Renal cortical epithelial cell (primary cell): ENCODE measurements at regions not wholly inside any gene's neighbourhood (a gene's known extent, or its start where the extent isn't known, plus 50 kb on each side); places are given as distances from the start of the nearest gene placed in this dataset.
"Not testable (repeated sequence)": the region's sequence is repeated elsewhere in the genome, so short reads cannot be mapped to it uniquely, and the experiment has no call there.

Experiments used
- DNase-seq: peaks from one replicate; pipeline ENCODE4 v3.0.0-alpha.2; 2011; ENCODE audit warnings: low read depth

DNA sequence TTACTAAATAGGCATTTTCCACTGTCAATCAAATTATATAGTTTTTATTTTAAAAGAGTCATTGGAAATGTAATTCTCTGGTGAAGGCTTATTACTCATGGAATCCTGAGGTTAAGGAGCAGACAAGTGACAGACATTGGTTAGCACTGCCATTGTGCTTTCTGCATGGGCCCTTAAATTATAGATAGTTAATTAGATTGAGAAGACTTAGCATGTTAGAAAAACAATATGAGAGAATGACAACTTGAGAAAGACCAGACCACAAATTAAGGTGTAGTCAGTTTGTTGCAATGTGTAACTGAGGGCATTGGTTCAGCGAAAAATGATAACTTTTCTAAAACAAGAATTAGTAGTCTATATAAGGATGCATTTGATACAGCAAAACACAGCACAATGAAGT lies 195.5 kb downstream of the SLITRK6 start:
- no peak for DNase-seq

DNA sequence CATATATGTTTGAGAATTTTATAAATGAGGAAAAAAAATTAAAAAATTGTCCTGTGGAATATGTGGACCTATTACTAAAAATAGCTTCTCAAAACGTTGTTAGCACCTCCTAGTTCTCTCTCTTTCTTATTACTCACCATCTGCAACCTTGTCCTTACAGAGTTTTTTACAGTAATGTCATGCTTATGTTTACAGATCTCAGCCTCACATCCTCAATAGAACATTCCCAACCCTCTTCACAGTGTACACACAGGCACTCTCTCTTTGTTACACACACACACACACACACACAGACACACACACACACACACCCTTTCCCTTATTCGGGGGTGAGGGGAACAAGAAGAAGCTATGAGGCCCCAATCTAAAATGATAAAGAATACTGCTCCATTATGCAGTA lies 197.7 kb downstream of the SLITRK6 start:
- no peak for DNase-seq

DNA sequence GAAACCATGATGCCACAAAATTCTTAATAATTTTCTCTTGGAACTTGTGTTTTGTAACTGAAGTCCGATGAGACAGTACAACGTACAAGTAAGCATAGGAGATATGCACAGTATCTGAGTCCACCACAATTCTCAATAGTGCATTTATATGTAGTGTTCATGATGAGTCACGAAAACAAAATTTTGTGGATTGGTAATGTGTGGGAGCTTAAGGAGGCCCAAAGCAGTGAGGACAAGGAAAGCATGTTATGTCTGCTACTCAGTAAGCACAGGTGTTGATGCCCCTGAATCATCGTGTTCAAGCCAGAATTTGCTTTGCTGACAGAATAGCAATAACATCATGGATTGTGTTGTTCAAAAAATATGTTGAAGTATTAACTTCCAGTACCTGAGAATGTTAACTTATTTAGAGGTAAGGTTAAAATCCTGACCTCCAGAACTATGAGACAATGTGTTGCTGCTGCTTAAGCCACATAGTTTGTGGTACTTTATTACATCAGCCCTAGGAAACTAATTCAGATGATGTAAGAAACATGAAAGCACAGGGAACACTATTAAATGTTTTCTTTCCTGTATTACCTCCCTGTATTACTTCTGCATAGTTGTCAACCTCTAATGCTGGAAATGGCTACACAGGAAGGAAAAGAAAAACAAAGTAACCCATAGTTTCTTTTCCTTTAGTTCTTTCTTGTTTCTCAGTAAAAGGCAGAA lies 201.3 kb downstream of the SLITRK6 start:
- DNase-seq: no peak

DNA sequence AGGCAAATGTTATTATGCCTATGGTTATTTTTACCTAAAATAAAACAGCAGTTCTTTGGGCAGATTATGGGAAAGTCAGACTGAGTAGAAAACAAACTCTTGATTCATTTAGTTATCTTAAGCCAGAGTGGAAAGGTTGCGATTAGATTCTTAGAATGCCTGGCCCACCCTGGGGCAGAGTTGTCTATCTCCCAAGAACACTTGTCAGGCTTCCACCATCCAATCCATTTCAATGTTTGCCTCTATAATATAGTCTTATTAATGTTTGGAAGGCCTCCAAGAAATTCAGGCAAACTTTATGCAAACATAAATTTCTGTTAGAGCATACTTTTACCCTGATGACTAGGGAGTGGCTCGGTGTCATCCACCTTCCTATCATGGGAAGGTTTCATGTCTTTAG lies 207.0 kb downstream of the SLITRK6 start:
- no peak for DNase-seq

DNA sequence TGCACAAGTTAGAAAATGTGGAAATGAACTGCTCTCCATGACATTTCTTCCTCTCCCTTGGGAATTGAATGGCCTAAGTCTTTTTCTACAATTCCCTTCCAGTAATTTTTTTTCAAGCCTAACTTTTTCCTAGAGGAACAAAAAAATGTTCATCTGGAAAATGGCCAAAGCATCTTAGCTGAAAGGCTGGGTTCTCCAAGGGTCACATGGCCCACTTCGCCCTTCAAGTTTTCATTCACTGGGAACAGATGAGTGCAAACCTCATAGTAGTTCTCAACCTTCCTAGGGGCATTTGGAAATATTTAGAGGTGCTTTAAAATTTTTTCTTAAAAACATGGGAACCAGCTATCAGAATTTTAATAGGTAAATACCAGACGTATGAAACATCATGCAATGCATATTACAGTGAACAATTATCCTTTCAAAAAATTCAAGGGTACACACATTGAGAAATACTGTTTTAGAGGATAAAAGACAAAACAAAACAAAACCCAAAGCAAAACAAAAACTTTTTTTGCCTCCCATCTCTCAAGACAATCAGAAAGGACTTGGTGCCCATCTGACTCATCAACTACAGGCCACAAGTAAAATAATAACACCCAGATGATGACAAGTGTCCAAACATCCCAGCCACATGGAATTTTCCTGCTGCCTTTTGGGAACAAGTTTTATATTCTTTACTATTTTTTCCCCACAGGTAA lies 208.8 kb downstream of the SLITRK6 start:
- no peak for DNase-seq

DNA sequence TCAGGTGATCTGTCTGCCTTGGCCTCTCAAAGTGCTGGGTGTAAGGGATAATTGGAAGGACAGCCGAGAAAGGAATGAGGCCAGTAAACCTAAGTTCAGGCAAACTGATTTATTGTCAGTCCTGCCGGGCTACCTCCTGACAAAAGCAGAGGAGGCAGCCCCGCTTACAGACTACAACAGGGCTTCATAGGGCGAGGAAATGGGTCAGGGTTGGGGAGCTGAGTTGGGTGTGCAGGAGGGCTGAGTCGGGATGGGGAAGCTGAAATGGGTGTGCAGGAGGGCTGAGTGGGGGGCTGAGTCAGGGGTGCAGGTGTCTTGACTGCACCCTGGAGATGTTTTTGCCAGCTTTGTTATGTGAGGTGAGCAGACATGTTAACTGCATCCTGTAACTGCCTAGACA lies 210.2 kb downstream of the SLITRK6 start:
- no peak for DNase-seq

DNA sequence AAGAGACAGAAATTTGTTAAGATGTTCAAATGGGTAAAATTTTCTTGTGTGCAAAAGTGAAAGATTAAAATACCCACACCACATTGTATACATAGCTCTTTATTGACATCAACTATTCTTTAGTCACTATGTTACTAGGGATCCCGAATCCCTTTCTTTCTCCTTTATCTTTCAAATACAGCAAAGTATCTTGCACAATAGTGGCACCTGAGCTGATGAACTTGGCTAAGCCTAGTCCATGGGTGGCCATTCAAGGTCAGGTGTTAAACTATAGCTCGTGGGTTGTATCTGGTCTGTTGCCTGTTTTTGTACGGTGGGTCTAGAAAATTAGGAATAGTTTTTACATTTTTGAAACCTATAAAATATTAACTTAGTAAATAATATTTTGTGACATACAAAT lies 210.9 kb downstream of the SLITRK6 start:
- DNase-seq: no peak

DNA sequence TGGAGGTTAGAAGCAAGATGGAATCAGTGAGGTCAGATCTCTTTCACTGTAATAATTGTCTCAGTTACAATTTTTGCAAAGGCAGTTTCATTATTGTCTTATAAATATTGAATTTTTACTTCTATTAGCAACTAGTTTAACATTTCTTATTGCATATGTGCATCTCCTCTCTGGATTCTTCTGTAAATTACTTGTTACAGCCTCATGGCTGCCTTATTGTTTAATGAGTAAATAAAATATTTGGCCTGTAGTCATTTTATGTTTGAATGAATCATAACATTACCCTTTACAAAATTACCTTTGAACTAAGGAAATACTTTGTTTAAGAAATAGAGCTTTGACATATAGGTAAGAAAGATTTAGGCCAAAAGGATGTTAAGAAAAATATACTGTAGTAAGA lies 212.4 kb downstream of the SLITRK6 start:
- DNase-seq: no peak

DNA sequence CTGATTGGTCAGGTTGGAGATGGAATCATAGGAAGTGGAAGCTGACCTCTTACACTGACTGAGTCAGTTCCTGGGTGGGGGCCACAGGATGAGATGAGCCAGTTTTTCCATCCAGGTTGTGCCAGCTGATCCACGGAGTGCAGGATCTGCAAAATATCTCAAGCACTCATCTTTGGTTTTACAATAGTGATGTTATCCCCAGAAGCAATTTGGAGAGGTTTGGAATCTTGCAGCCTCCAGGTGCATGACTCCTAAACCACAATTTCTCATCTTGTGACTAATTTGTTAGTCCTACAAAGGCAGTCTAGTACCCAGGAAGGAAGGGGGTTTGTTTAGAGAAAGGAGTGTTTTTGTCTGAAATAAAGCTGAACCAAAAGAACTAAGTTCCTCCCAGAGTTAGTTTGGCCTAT lies 212.8 kb downstream of the SLITRK6 start:
- DNase-seq: no peak

DNA sequence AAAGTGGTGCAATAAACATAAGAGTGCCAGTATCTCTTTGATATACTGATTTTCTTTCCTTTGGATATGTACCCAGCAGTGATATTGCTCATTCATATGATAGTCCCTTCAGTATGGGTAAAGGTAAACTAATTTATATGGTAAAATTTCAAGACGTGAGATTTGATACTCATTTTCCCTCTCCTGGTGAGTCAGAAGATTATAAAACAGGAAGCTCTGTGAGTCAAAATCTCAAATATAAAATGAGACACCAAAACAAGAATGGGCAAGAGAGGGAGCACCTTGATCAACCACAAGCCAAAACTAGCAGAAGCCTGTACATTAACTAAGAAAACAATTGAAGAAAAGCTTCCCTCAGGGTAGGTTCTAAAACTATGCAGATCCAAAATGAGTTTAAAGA lies 216.3 kb downstream of the SLITRK6 start:
- DNase-seq: no peak

DNA sequence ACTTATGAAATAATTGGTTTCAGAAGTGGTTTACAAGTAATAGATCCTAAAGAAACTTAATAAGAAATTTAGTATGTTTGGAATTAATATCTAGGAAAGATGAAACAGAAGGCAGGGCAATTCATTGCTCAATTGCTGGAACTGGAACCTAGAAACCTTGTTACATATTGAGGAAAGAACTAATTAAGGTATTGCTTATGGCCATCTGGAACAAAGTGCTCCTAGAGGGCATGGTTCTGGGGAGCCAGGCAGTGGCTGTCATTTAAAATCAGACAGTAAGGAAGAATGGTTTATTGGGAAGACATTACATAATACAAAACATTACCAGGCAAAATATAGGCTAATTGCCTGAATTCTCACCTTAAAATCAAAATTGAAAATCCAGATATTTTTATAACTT lies 224.1 kb downstream of the SLITRK6 start:
- DNase-seq: no peak

DNA sequence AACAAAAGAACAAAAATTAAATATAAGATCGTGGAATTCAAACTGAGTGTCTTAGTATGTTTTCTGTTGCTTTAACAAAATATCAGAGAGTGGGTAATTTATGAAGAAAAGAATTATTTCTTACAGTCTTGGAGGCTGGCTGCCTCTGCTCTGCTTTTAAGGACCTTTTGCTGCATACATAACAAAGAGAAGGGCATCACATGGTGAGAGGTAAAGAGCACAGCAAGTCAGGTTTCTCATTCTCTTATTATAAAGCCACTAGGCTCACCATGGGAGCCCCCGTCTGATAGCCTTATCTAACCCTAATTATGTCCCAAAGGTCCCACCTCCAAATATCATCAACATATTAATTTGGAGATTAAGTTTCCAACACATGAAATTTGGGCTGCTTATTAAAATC lies 231.3 kb downstream of the SLITRK6 start:
- no peak for DNase-seq

DNA sequence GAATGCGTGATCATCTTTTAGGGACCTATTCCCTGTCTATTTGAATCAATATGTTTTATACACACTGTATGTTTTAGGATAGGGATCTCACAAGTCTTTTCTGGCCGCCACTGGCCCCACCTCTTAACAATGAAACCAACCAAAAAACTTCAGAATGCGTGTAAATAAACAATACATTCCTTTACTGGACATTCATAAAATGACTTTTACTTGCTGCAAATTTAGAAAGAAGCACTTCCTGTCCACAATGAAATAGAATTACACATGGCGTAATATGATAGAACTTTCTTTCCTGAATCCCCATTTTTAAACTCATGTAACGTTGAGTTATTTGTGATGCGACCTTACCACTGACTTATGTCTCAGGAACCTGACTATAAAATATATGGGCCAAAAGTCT lies 233.6 kb downstream of the SLITRK6 start:
- no peak for DNase-seq

DNA sequence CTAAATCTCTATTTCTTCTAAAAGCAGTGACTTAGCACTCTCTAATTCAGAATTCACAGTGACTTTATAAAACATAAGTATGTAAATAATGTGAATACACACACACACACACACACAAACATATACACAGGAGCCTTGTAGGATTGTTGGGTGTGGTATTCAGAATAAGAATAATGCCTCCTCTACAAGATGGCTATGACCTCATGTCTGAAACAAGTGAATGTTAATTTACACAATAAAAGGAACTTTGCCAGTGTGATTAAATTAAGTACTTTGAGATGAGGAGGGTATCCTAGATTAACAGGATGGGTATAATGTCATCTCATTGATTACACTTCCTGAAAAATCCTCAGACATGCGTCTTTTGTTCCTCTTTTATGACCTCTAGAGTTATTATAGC lies 234.6 kb downstream of the SLITRK6 start:
- DNase-seq: no peak

DNA sequence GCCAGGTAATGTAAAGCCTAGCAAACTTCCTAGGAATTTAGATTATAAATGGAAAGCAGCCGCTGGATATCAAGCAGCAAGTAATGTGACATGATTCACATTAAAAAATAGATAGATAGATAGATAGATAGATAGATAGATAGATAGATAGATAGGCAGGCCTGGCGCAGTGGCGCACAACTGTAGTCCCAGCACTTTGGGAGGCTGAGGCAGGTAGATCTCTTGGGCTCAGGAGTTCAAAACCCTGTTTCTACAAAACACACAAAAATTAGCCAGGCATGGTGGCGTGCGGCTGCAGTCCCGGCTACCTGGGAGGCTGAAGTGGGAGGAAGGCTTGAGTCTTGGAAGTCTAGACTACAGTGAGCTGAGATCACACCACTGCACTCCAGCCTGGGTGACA lies 236.9 kb downstream of the SLITRK6 start:
- DNase-seq: no peak

DNA sequence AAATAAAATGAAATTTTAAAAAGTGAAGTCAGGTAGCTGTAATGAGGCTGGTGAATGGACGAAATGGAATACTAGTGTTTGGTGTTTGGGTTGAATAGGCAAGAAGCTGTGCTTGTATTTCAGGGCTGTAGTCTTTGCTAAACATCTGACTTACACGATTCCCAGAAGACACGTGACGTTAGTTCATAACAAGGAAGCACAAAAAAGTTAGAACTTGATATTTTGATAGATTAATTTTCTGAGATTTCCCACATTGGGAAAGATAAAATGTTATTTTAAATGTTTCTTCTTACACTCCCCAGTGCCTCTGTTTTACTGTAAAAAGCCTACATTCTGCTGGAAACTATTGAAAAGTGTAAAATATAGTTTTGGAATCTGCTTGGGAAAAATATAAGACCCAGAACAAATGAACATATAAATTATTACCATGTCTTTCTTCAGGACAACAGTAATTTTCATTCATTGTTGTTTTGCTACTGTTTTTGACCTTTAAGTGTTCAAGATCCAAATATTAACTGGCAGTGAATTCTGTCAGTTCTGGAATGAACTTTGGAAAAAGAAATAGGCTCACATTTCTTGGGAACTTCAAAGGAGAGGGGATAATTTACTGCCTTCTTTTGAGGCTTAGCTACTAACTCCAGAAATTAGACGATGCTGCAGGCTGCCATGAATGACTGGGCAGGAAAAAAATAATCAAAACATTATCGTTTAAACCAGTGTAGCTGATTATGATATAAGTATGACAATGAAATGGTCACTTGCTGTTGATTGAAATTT lies 241.3 kb downstream of the SLITRK6 start:
- no peak for DNase-seq

DNA sequence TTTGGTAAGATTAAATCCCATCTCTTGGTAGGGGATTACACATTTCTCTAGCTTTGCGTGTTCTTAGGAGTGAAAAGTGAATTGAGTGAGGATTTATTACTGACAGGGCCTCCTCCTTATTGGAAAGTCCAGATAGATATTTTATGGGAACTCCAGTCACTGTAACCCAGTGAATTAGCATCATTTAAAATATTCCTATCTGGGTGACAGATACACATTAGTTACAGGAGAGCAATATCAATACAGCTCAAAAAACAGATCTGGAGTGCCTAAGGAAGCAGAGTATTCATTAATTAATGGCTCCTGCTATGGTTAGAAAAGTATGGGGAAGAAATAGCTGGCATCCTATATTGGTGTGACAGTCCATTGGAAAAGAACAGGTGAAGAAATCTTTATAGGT lies 248.2 kb downstream of the SLITRK6 start:
- DNase-seq: no peak

DNA sequence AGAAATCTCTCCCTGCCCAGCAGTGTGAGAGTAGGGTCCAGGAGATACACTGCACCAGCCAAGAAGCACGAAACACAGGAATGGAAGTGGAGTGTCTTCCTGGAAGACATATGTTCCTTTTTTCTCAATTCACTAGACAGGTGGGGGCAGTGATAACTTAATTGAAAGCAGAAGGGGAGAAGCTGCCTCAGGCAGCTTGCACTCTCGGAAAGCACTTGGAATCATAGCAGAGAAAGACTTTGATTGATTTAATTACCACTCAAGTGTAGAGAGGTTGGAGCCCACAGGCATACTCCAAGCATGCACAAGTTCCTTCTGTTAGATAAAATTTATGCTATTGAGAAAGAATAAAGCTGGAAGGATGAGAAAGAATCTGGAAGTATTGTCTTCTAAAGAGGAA lies 249.4 kb downstream of the SLITRK6 start:
- no peak for DNase-seq

DNA sequence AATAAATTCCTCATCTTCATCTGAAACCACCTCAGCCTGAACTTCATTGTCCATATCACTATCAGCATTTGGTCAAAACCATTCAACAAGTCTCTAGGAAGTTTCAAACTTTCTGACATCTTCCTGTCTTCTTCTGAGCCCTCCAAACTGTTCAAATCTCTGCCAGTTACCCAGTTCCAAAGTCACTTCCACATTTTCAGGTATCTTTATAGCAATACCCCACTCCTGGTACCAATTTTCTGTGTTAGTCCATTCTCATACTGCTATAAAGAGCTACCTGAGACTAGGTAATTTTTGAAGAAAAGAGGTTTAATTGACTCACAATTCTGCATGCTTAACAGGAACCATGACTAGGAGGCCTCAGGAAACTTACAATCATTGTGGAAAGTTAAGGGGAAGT lies 250.4 kb downstream of the SLITRK6 start:
- not testable (repeated sequence) for DNase-seq

DNA sequence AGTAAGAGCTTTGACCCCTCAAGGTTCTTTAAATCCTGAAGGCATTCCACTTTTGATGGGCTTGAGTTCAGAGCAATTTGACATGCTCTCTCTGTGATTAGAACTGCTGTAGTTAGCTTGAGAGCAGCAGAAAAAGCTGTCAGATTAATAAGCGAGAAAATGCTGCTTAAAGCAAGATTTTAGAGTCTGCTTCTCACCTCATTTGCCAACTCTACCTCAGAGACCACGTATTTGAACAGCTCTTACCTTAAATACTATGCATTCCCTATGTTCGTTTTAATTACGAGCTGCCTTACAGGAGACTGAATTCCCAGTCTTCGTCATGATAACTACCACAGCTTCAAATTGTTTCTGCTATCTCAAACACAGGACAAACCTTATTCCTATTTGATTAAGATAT lies 253.4 kb downstream of the SLITRK6 start:
- no peak for DNase-seq

DNA sequence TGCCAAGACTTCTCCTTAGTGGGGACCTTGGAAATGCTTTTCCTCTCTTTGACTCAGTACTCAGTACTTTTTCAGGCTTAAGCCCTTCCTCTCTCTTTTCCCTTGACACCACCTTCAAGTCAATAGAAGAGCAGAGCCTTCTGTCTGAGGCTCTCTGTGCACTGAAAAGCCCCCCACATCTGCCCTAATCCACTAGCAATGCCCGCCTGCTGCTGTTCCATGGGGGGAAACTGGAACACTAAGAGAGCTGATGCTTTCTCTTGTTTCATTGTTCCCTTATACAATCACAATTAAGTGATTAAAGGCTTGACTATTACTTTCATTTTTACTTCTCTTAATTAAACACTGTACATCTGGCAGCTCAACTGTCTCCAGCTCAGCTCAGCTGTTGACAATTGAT lies 254.5 kb downstream of the SLITRK6 start:
- no peak for DNase-seq

DNA sequence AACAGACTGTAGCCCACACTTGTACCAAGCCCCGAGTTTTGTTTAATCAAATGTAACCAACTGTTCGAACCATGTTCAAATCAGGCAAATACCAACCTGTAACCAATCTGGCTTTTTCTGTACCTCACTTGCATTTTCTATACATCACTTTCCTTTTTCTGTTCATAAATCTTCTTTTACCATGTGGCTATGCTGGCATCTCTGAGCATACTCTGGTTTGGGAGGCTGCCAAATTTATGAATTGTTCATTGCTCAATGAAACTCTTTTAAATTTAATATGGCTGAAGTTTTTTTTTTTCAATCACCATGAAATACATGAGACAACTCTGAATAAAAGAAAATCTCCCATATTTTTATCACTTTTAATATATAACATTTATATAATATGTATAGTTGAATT lies 256.1 kb downstream of the SLITRK6 start:
- DNase-seq: no peak

DNA sequence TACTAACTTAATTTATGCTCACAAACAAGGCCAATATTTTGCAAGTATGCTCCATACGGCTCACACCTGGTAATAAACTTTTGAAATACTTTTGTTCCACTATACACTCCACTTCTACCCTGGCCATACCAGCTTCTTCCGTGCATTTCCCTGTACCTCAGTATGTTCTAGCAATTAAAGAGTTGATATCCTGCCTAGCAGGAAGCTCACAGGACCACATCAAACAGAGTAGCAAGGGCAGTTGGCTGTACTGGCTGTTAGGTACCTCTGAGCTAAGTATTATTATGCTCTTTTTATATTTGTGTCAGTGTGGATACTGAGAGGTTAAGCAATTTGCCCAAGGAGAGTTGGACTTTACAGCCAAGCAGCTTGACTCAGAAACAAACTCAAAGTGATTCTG lies 257.7 kb downstream of the SLITRK6 start:
- no peak for DNase-seq
